DMS 273 (cell line): ENCODE measurements at regions not wholly inside any gene's neighbourhood (a gene's known extent, or its start where the extent isn't known, plus 50 kb on each side); places are given as distances from the start of the nearest gene placed in this dataset.

ENCODE experiments used
- DNase-seq: peaks from one replicate; lab custom pipeline; 2025; ENCODE audit not compliant: unreplicated experiment; lab: John Stamatoyannopoulos, UW

DNA sequence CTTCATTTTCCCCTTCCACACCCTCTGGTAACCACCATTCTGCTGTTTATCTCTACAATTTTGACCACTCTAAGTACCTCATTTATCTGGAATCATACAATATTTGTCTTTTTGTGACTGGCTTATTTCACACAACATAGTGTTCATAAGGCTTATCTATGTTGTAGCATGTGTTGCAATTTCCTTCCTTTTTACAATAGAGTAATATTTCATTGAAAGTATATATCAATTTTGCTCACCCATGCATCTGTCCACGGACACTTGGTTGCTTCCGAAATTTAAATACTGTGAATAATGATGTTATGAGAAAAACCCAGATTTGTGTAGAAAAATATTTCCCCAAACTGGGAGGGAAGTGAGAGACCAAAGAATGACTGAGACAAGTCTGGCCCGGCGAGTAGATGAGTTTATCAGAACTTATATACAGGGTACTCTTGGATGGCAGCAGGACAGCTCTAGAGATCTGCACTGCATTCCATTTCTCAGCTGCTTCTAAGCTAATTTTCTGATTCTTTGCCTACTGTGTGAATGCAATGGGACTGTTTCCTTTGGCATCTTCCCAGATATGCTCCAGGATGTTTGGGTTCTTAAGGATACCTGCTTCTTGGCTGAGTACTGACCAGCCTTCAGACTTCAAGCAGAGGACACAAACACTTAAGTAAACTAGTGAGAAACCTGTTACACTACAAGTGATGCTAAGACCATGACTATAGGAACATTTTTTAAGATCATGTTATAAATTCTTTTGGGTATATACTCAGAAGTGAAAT is 834.0 kb upstream of the PCDH9 start:
- DNase-seq: no peak

DNA sequence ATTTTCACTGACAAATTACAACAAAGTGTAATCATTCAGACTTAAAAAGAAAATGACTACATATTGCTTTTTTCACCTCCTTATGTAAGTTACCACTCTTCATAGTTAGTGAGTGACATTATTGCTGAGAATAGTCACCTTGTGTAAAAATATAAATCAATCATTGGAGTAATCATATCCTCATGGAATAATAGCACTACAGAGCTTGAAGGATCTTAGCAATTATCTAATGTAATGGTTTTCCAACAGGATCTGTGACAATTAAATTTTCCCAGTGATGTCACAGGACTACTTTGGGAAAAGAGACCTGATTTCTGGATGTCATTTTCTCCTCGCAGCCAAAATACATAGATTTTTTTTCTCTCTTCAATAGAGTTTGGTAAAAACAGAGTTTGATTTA is 833.0 kb upstream of the PCDH9 start:
- no peak for DNase-seq

DNA sequence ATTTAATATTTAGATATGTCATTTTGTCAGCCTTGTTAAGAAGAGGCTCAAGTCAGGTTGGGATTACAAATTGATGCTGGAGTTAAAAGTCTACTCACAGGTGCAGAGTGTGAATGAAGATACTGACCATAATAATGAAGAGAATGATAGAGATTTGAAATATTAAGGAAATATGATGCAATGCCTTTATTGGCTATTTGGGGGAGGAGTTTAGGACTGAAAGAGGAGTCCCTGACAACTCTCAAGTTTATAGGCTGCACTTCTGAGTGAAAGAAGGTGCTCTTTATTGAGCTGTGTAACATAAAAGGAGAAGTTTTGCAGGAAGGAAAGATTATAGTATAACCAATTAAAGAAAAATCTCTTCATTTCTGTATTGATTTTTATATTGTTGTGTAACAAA is 827.7 kb upstream of the PCDH9 start:
- no peak for DNase-seq

DNA sequence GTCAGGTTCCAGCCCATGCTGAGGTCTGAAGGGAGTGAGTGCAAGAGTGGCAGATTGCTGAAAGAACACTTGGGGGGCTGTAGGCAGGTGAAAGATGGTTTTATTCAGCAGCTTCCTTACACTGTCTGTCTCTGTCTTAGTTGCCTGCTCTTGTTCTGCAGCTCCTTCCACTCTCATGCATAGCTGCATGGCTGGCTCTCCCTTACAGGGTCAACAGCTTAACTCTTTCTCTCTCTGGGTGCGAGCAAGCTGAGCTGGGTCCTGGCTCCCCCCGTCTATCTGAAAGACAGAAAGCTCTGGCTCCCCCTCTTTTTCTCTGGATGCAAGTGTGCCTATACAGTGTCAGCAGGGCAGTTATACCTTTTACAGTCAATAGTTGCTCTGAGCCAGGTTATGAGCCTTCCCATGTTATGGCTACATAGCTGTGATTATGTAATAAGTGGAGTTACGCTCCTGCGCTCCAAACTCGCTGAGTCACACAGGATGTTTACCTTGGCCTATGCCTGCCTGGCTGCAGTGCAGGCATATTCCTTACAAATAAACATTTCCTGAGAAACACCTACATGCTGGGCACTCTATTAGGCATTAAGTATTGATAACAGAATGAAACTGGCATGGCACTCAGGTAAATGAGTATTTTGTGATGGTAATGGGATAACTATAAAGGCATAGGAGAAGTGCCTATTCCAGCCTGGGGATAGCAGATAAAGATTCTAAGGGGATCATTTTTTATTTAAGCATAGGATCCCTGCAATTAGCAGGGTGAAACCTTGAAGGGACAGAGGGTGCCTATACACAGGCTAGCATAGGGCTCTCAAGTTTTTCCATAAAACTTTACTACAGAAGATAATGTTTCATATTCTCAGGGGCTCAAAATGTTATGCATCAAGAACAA is 826.9 kb upstream of the PCDH9 start:
- DNase-seq: peak; percentile 7

DNA sequence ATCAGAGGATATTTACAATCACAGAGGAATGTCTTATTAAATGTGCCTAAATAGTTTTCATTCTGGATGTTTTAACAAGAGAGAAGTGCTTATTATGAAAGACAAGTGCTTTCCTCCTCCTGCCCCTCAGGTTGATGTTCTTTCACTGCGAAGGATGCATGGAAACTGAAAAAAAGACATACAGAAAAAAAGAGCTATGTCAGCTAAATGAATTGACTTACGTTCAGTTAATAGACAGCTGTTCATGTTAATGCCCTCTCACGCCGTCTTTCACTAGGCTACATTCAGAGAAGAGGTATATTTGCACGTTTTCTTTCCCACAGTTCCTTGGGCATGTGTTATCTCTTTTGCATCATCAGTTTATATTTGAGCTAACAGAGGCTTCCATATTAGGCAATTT is 821.8 kb upstream of the PCDH9 start:
- DNase-seq: no peak

DNA sequence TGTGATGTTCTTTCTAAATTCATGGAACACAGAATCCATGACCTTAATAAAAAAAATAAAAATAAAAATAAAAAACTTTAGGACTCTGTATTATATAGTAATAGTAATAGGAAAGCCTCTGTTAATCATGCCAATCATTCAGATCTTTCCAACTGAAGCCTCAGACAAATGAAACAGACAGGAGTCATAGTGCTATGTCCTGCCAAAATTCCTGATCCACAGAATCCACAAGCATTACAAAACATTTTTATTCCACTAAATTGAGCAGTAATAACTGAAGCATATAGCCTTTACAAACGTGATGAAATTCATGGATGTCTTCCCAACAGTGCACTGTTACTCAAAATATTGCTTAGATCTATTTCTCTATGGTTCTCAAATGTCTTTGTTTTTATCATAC is 820.6 kb upstream of the PCDH9 start:
- DNase-seq: no peak

DNA sequence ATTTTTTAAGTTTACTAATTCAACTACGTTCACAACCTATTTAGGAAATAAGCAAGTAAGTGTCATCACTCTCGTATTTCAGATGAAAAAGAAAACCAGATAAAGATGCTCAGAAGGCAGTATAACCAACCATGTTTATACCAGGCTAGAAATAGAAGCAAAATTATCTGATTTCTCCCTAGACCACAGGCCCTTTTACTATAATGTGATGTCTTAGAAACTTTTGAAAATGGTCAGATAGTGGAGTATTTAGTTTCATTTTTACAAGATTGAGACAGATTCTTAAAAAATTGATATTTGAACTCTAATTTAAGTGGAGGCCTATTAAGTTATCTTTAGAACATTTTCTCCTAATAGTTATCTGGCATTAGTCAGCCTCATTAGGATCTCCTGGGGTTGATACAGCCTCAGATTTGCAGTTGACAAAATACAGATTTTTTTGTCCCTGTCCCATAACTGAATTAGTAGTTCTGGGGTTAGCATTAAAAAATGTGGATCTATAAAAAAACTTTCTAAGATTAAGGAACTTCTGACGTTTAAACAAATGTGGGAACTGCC is 818.7 kb upstream of the PCDH9 start:
- DNase-seq: no peak

DNA sequence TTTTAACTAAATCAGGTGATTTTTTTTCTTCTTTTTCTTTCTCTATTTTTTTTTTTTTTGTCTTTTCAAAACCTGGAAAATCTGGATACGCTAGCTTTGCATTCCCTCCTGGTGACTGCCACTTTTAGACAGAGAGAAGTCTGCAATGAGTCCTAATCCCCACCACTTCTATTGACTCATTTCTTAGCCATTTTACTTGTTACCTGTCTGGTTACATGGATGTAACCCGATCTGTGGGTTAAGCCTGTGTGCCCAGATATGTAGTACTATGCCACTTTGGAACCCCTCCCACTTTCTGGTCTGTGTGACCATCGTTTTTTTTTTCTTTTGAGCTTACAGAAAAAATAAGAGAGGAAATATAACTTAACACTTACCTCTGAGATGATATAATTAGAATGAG is 817.8 kb upstream of the PCDH9 start:
- DNase-seq: no peak

DNA sequence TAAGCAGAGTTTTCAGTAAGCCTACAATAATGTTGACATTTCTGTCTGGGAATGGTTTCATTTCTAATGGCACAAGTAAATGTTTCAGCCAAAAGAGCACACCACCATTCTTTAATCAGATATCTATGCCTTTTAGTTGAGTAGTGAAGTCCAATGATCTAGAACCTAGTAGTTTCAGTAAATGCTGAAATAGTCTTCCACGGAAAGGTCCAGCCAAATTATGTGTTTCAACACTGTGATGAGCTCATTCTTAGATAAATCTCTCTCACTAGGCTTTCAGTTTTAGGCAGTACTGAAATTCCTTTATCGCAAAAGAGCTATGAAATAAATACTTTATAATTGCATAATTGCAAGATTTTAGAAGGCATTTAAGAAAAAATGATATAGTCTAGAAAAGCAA is 816.8 kb upstream of the PCDH9 start:
- no peak for DNase-seq

DNA sequence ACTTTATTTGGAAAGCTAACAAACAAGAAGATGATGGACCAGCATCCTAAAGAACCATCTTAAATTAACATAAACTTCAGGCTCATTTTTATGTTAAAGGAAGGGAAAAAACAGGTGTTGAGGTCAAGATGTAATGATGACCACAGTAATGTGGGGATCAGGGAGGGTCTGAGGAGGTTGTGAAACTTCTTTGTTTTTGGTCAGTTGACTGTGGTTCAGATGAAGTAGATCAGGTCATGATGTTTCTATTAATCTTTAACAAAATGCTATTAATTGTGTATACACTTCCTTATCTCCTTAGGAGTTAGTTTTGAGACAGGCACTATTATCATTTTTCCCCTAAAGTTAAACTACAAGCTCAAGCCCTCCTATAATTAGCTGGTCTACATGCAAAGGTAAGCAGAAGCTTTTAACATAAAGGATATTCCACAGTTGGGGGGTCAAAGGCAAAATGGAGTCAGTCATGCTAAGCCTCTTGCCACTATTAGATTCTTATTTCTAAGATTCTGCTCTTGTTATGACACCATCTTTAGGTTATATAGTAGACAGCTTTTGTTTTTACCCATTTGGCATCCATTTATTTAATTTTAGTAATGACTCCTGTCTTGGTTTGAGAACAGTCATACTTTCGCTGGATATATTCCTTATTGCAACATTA is 800.1 kb upstream of the PCDH9 start:
- no peak for DNase-seq

DNA sequence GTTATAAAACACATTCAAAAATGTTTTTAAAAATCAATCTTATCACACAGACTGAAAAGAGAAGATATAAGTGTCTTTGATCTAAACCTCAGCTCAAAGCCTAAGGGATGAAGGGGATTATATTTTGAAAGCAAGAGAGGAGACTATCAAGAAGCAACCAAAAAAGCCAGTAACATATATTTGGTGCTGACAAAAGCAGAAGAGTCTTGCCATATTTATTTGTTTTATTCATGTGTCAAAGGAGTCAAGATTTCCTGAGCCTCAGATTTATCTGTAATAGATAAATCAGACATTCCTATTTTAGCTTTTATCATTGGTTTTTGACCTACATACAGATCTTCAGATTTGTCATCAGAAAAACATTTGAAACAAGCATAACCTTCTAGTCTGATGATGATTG is 798.6 kb upstream of the PCDH9 start:
- DNase-seq: no peak

DNA sequence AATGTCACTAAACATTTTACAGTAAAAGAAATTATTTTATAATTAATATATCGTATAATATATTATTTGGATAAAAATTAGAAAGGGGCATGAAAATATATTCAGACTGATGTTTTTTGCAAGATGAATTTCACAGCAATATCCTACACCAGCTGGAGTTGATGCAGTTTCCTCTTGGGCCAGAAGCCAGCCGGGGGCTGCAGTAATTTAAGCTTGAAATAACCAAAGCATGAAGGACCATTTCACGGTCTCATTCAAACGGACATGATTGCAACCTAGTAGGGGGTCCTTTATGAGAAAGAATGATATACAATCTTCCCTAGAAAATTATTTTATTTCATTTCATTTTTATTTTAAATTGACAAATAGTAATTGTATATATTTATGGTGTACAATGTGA is 797.2 kb upstream of the PCDH9 start:
- DNase-seq: peak; percentile 52

DNA sequence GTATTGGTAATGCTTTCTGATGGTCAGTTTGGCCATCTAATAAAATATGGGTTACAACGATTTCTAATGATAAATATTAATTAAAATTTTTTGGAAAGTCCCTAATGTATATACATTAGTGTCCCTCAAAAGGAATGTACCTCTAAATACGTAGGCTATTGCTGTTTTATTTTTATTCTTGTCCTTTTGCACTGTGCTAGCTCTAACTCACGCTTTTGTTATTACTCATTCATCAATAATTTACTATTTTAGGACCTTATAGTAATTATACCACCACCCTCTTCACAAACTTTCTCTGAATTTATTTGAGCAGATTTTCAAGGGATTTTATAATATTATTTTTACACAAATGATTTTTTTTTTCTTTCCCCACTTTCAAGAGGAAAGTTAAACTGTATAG is 795.9 kb upstream of the PCDH9 start:
- DNase-seq: no peak

DNA sequence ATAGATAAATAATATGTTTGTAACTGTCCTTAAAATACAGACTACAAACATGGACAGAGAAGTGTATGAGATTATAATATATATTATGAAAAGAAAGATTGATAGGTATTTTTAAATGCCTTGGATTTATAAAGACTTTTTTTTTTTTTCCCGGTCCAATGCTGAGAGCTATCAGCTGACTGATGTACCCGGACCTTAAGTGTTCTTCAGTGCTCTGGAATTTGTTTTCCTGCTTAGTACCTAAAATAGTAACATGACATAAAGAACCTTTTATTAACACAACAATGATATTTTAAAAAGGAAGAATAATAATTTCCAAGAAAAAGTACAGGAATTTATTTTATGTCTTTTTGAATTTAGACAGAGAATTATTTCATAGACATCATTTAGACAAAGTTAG is 795.5 kb upstream of the PCDH9 start:
- no peak for DNase-seq

DNA sequence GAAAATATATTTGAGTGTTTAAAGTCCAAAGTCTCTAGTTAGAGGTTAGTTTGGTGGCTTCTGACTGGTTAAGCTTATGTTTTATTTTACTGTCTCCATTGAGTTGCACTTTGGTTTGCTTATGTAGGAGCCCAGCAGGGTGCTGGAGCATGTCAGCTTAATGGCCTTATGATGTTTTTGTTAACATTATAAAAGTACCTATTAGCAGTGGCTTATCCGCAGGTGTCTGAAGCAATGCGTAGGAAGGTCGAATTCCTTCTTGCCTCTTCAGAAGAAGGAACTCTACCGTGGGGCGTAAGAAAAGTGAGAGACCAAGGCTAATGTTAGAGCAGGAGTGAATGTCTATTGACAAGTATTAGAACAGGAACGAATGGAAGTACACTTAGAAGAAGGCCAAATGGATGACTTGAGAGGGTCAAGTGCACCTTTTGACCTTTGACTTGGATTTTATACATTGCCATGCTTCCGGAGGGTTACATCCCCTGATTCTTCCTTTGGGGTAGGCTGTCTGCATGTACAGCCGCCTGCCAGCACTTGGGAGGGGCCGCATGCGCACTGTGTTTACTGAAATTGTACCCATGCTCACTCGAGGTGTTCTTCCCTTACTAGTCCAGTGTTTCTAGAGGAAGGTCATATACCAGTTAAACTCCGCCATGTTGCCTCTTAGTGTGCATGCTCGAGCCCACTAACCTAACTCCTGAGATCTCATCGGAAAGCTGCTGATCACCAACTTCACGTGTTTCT is 793.9 kb upstream of the PCDH9 start:
- DNase-seq: no peak

DNA sequence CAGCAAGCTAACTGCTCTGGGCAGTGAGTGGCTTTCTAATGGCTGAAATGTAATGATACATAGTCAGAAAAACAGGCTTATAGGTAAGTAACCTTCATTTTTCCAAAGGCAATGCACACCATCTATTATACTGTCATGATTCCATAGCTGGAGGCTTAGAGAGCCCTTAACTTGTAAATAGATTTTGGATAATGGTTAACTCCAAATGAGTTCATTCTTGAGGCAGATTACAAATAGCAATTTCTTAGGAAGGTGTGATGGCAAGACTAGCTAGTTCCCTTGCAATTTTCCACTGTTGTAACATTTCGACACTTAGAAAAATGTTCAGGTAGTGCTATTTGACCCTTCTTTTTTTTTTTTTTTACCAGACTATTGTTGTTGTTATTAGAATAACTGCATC is 789.8 kb upstream of the PCDH9 start:
- no peak for DNase-seq

DNA sequence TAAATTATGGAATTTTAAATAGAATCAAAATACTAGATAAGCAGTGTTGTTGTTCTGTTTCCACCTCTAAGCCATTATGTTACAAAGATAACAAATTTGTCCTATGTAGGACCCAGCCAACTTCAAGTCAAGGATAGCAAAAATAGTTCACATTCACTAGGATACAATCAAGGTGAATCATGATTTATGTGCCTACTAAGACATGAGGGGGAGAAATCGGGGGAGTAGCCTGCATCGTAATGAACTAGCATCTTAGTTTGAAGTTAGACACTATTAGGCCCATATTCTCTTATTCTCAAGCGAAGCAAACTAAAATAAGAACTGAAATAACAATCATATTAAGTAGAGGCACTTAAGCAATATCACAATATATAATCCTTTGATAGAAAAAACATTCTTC is 779.4 kb upstream of the PCDH9 start:
- no peak for DNase-seq

DNA sequence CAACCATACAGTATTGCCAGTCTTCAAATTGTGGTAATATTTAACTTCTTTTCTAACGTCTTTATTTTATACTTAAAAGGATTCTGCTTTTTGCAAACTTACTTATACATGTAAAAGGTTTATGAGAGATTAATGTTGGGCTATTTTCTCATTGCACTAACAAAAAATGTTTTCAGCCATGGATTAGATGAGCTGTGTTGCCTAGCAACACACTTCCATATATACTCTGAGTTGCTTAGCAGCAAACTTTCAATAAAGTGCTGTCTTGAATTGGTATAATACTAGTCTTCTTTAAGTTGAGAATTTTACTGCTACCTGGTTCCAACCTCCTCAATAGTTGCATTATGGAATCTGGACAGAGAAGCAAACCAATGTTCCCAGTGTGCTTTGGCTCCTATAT is 777.4 kb upstream of the PCDH9 start:
- no peak for DNase-seq

DNA sequence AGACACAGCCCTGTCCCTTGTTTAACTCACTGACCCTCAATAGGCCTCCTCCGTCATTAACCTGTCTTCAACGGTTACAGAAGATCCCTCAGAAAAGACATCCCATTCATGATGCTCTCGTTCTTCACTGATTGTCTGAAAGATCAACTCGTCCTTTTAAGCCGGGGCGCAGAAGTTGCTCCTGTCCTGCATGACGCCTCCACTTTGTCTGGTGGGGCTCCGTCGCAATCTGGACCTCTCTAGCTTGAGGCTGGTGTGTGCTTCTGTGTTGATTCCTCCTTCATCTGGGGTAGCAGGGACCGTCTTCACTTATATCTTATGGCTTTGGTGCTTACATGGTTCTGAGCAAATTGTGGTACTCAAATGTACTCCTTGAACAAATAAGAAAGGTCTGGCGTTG is 766.0 kb upstream of the PCDH9 start:
- no peak for DNase-seq

DNA sequence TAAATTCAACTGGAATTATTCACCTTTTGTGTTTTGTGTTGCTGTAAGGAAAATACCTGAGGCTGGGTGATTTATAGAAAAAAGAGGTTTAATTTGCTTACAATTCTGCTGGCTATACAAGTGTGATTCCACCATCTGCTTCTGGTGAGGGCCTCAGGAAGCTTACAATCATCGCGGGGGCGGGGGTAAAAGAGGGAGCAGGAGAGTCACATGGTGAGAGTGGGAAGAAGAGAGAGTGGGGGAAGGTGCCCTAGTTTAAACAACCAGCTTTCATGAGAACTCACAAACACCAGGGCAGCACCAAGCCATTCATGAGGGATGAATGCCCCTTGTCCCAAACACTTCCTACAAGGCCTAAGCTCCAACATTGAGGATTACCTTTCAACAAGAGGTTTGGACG is 760.7 kb upstream of the PCDH9 start:
- no peak for DNase-seq

DNA sequence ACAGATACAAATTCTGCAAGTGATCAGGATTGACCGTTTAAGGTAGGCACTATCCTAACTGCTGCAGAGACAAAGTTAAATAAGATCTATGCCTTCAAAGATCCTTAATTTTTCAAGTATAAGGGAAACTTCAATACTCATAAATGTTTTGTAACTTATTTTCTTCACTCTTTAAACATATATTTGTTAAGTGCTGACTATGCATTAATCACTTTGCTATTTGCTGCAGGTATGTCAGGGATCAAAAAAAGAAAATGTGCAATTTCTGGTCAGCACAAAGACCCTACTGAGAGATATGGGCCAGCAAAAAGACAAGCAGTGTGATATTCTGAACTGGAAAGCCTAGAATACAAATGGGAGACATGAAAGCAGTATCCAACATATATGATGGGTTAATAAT is 756.1 kb upstream of the PCDH9 start:
- no peak for DNase-seq
